GM12878 (cell line): ENCODE measurements at regions not wholly inside any gene's neighbourhood (a gene's known extent, or its start where the extent isn't known, plus 50 kb on each side); places are given as distances from the start of the nearest gene placed in this dataset.
A peak's percentile ranks its signal among the peaks of the same experiment; 100 is the strongest.

Source experiments
- ATAC-seq: fragments of 200-7000 bp; cut with Tn5 transposase; 3 replicates; pipeline ENCODE4 v1.9.1; 2020; ENCODE audit warnings: mild to moderate bottlenecking, moderate library complexity
- BruUV-seq: library from RNA; stranded (reverse); fragments of 400-500 nt; replicated peaks from 2 replicates; lab custom pipeline; 2021; lab: Mats Ljungman, UMichigan
- CTCF ChIA-PET: fragments of 300-600 bp; sonication (Branson Sonifier 250); formaldehyde crosslinking; extraction: SDS; loops from one replicate; lab custom pipeline; 2021; ENCODE audit warnings: inconsistent platforms; lab: Yijun Ruan, JAX
- POLR2A ChIA-PET: fragments of 350-600 bp; formaldehyde crosslinking; extraction: SDS; loops from one replicate; lab custom pipeline; 2021; ENCODE audit warnings: inconsistent platforms; lab: Charles Lee
- RAD21 ChIA-PET: fragments of 300-600 bp; sonication (Branson Sonifier 250); formaldehyde crosslinking; loops from one replicate; lab custom pipeline; 2023; ENCODE audit warnings: antibody characterized with exemption; ENCODE audit not compliant: unreplicated experiment; lab: Charles Lee
- SMC1A ChIA-PET: fragments of 300-600 bp; sonication (Branson Sonifier 250); formaldehyde crosslinking; loops from one replicate; lab custom pipeline; 2023; ENCODE audit not compliant: unreplicated experiment, uncharacterized antibody; lab: Charles Lee
- DNase-seq: peaks from one replicate; pipeline ENCODE4 v3.0.0-alpha.2; 2011; ENCODE audit warnings: low read depth, low spot score
- FAIRE-seq: peaks from 3 replicates; lab custom pipeline; 2011; peaks lifted over from hg19 to GRCh38; lab: Jason Lieb, UNC
- H2AFZ ChIP-seq: 2 replicates; pipeline ENCODE4 v1.6.0; 2011; ENCODE audit warnings: low read depth, low read length, control low read depth; ENCODE audit not compliant: control insufficient read depth
- H3K27ac ChIP-seq: 2 replicates; pipeline ENCODE4 v1.5.1; 2011; ENCODE audit warnings: control low read depth; ENCODE audit not compliant: control insufficient read depth, insufficient read depth
- H3K27me3 ChIP-seq, 2 experiments: replicated peaks in 1 of 2; 2 replicates each; pipeline versions ENCODE4 v1.6.0 to v1.6.1; 2011; ENCODE audit warnings: low read length in 1 of 2; ENCODE audit not compliant: control insufficient read depth in 2 of 2, insufficient read depth in 2 of 2
- H3K36me3 ChIP-seq, 2 experiments: 2 replicates each; pipeline ENCODE4 v1.5.1; 2011; ENCODE audit warnings: low read length in 1 of 2; ENCODE audit not compliant: control insufficient read depth in 2 of 2, insufficient read depth in 2 of 2
- H3K4me1 ChIP-seq: 2 replicates; pipeline ENCODE4 v1.6.1; 2011; ENCODE audit warnings: mild to moderate bottlenecking, low read length, moderate library complexity, mixed read lengths; ENCODE audit not compliant: control insufficient read depth, insufficient read depth
- H3K4me2 ChIP-seq: 2 replicates; pipeline ENCODE4 v1.6.0; 2011; ENCODE audit warnings: control low read depth; ENCODE audit not compliant: control insufficient read depth, insufficient read depth
- H3K4me3 ChIP-seq: fragments of 200-600 bp; sonication (generic); 2 replicates; pipeline ENCODE4 v1.5.1; 2016
- H3K79me2 ChIP-seq: 2 replicates; pipeline ENCODE4 v1.6.0; 2011; ENCODE audit warnings: low read length; ENCODE audit not compliant: control insufficient read depth, insufficient read depth
- H3K9ac ChIP-seq: 2 replicates; pipeline ENCODE4 v1.8.0; 2011; ENCODE audit warnings: low read length, control low read depth, mixed read lengths; ENCODE audit not compliant: control insufficient read depth, insufficient read depth
- H3K9me3 ChIP-seq: replicated peaks from 3 replicates; pipeline ENCODE4 v1.5.1; 2011; ENCODE audit warnings: mild to moderate bottlenecking, low read length; ENCODE audit not compliant: control insufficient read depth, insufficient read depth
- H4K20me1 ChIP-seq: 2 replicates; pipeline ENCODE4 v1.6.0; 2011; ENCODE audit not compliant: control insufficient read depth, insufficient read depth
- ASH2L ChIP-seq: fragments of 300-600, 200-600 bp; sonication (generic); IDR thresholded peaks from 2 replicates; pipeline ENCODE4 v1.6.1; 2017; ENCODE audit warnings: low read depth, mild to moderate bottlenecking, borderline replicate concordance
- EGR1 ChIP-seq, 2 experiments: IDR thresholded peaks; 1 replicate in 1 of 2; 2 replicates in 1 of 2; pipeline ENCODE4 v1.6.1; 2011 to 2012; ENCODE audit warnings: low read depth in 2 of 2, low read length in 2 of 2, borderline replicate concordance in 1 of 2, mild to moderate bottlenecking in 1 of 2, moderate library complexity in 1 of 2
- IKZF1 ChIP-seq: fragments of 450-650 bp; conservative IDR thresholded peaks from 2 replicates; pipeline ENCODE4 v1.6.1; 2017; ENCODE audit warnings: antibody characterized with exemption, mild to moderate bottlenecking
- NFYB ChIP-seq: IDR thresholded peaks from 2 replicates; pipeline ENCODE4 v1.6.1; 2011; ENCODE audit warnings: low read depth, mild to moderate bottlenecking, low read length, improper control_type of control experiment, moderate library complexity; ENCODE audit not compliant: insufficient read depth
- POLR2AphosphoS5 ChIP-seq: IDR thresholded peaks from 2 replicates; pipeline ENCODE4 v1.6.1; 2011; ENCODE audit warnings: mild to moderate bottlenecking, low read length, inconsistent platforms
- RBBP5 ChIP-seq: fragments of 200-600 bp; sonication (generic); conservative IDR thresholded peaks from 2 replicates; pipeline ENCODE4 v1.6.1; 2016
- RCOR1 ChIP-seq: conservative IDR thresholded peaks from 2 replicates; pipeline ENCODE4 v1.6.1; 2012; ENCODE audit warnings: low read depth, low read length, improper control_type of control experiment
- RUNX3 ChIP-seq: IDR thresholded peaks from 2 replicates; pipeline ENCODE4 v1.6.1; 2012; ENCODE audit warnings: low read length, inconsistent platforms
- TBL1XR1 ChIP-seq: IDR thresholded peaks from 2 replicates; pipeline ENCODE4 v1.6.1; 2012; ENCODE audit warnings: low read depth, low read length, improper control_type of control experiment
- ZNF207 ChIP-seq: fragments of 450-650 bp; IDR thresholded peaks from 2 replicates; pipeline ENCODE4 v1.6.1; 2014; ENCODE audit warnings: antibody characterized with exemption, mild to moderate bottlenecking, borderline replicate concordance
- ZZZ3 ChIP-seq: IDR thresholded peaks from 2 replicates; pipeline ENCODE4 v1.6.1; 2011; ENCODE audit warnings: low read depth; ENCODE audit not compliant: control insufficient read depth, insufficient read length
- WGBS: methylation state at CpG from one replicate; pipeline ENCODE4 v1.1.6; 2016; ENCODE audit warnings: low lambda C conversion rate; ENCODE audit not compliant: insufficient replicate concordance, insufficient coverage; ENCODE audit errors: missing lambda C conversion rate; 5-methylcytosine and 5-hydroxymethylcytosine counted together
- in situ Hi-C: fragments of 300-500 bp; cut with MboI; formaldehyde crosslinking; loops from 9 replicates; pipeline ENCODE4 v1.14.3; 2018; ENCODE audit warnings: mixed read lengths
- intact Hi-C: fragments of 100-400 bp; cut with micrococcal nuclease; formaldehyde crosslinking; loops from one replicate; pipeline ENCODE4 v1.14.2; 2022; ENCODE audit not compliant: unreplicated experiment
- TF ChIP-seq, protein P1 (sequence below): IDR thresholded peaks from 2 replicates; pipeline ENCODE4 v1.6.1; 2012; ENCODE audit warnings: low read length, inconsistent platforms
- TF ChIP-seq, protein P2 (sequence below): fragments of 450-650 bp; IDR thresholded peaks from 2 replicates; pipeline ENCODE4 v1.6.1; 2017; ENCODE audit warnings: low read depth, mild to moderate bottlenecking, moderate library complexity
- TF ChIP-seq, protein P3 (sequence below): IDR thresholded peaks from 2 replicates; pipeline ENCODE4 v1.6.1; 2012; ENCODE audit warnings: low read depth, low read length, improper control_type of control experiment

DNA sequence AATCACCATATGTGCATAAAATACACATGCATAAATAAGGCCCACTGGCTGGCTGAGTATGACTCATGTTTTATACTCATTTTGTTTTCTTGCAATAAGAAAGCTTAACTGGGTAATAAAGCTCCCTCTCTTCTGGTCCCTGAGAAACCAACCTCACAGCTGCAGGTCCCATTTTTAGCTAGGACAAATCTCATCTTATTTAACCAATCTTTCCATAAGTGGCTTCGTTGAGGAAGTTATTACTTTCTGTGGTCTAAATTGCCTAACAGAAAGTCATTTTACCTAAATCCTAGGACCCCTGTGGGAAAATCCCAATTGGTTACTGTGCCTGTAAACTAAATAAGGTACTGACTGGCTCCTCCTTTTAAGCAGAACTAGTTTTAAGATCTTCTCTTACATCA, 232.8 kb upstream of the FBXO33 start (continued):
- TF ChIP-seq, protein P1, sequence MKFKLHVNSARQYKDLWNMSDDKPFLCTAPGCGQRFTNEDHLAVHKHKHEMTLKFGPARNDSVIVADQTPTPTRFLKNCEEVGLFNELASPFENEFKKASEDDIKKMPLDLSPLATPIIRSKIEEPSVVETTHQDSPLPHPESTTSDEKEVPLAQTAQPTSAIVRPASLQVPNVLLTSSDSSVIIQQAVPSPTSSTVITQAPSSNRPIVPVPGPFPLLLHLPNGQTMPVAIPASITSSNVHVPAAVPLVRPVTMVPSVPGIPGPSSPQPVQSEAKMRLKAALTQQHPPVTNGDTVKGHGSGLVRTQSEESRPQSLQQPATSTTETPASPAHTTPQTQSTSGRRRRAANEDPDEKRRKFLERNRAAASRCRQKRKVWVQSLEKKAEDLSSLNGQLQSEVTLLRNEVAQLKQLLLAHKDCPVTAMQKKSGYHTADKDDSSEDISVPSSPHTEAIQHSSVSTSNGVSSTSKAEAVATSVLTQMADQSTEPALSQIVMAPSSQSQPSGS: peak; percentile 15; the same call in 1 of the 2 replicates
- TF ChIP-seq IKZF1: peak; percentile 59; the same call in 1 of the 2 replicates

DNA sequence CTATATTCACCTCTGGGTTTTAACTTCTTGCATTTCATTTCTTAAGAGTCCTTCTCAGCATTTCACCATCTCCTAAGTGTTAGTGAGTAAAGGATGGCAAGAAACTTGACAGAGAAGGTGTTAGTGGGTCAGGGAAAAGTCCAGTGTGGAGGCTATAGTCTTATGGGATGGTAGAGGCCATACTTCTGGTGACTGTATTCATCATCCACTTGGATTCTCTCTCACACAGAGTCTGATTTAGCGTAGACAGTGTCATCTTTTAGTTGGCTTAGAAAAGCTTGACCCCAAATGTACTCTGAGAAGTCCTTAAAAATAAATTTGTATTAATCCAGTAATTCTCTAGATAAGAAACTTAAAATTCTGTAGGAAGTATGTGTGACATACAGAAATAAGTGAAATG, 232.4 kb upstream of the FBXO33 start:
- Histone ChIP-seq H3K9me3 (no peaks in the 10 kb centered on the region), H3K79me2 (no peaks in the 10 kb centered on the region), H3K4me3 (no peak overlapping the region), H3K4me2 (no peak overlapping the region), H3K36me3 (no peaks in the 10 kb centered on the region), H3K27me3 (no peaks in the 10 kb centered on the region), H2AFZ (no peak overlapping the region), H3K9ac (no peak overlapping the region), H3K27ac (no peak overlapping the region), H4K20me1 (no peaks in the 10 kb centered on the region), H3K4me1 (no peaks in the 10 kb centered on the region)
- WGBS: 12% methylated on average over 1 of the region's 1 CpG
- CTCF ChIA-PET: interaction anchor here (0.6 to 1.3 kb wide), 3 partner anchors 9 to 473 kb away, joined by 3 read pairs; no protein-coding TSS in a partner anchor
- DNase-seq (no peak), FAIRE-seq (no peak), ATAC-seq (peak; percentile 27)
- POLR2A ChIA-PET: no interaction called here
- TF ChIP-seq, protein P2, sequence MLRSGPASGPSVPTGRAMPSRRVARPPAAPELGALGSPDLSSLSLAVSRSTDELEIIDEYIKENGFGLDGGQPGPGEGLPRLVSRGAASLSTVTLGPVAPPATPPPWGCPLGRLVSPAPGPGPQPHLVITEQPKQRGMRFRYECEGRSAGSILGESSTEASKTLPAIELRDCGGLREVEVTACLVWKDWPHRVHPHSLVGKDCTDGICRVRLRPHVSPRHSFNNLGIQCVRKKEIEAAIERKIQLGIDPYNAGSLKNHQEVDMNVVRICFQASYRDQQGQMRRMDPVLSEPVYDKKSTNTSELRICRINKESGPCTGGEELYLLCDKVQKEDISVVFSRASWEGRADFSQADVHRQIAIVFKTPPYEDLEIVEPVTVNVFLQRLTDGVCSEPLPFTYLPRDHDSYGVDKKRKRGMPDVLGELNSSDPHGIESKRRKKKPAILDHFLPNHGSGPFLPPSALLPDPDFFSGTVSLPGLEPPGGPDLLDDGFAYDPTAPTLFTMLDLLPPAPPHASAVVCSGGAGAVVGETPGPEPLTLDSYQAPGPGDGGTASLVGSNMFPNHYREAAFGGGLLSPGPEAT: no peak
- TF ChIP-seq RBBP5: no peak
- no peak for TF ChIP-seq RCOR1
- TF ChIP-seq, protein P3, sequence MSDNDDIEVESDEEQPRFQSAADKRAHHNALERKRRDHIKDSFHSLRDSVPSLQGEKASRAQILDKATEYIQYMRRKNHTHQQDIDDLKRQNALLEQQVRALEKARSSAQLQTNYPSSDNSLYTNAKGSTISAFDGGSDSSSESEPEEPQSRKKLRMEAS: no peak
- TF ChIP-seq ZZZ3: no peak
- no peak for TF ChIP-seq ZNF207
- TF ChIP-seq ASH2L: no peak
- no peak for TF ChIP-seq POLR2AphosphoS5
- no peak for TF ChIP-seq EGR1 (IDR thresholded peaks at IDR 0.05; ENCODE audit: borderline replicate concordance in 1 of 2, low read depth in 2 of 2, low read length in 2 of 2)
- TF ChIP-seq NFYB: no peak
- TF ChIP-seq TBL1XR1: no peak
- no peak for TF ChIP-seq RUNX3
- RAD21 ChIA-PET: interaction anchor here (0.6 kb wide), 1 partner anchor 82 kb away, joined by 3 read pairs; no protein-coding TSS in a partner anchor
- BruUV-seq: no TSS peak
- intact Hi-C loops (no loop called here), in situ Hi-C loops (no loop called here)
- SMC1A ChIA-PET: interaction anchor here (1.4 to 2.3 kb wide), 5 partner anchors 9 to 83 kb away, joined by 3 to 8 read pairs (median 5); no protein-coding TSS in a partner anchor
